ENCODE measurements at regions not wholly inside any gene's neighbourhood (a gene's known extent, or its start where the extent isn't known, plus 50 kb on each side); places are given as distances from the start of the nearest gene placed in this dataset.

- Histone ChIP-seq H3K27ac (no peak overlapping the region), H3K4me1 (no peaks in the 10 kb centered on the region), H3K27me3 (peaks cover 0 to 5% (median 0%) of the 10 kb centered on the region in 3 donors), H3K9me3 (no peaks in the 10 kb centered on the region), H3K4me3 (no peak overlapping the region), H3K36me3 (no peaks in the 10 kb centered on the region)
- DNase-seq = no peak
- TF ChIP-seq POLR2AphosphoS5 (IDR thresholded peaks at IDR 0.05) = no peak
- TF ChIP-seq CTCF (IDR thresholded peaks at IDR 0.05) = no peak
- no peak for TF ChIP-seq POLR2A (IDR thresholded peaks at IDR 0.05)
- TF ChIP-seq EP300 (IDR thresholded peaks at IDR 0.05) = no peak
- intact Hi-C loops (cut with DNase I; ENCODE audit: low total_unique reads) = no loop called here
- 77 to 88% (median 87%) methylated on average over 19 of the region's 19 CpGs for WGBS, 5 donors
Measured at GRCh38 chr20:51331481-51331880, 211.0 kb downstream of the NFATC2 start.

GRCh38 chr20:51329845-51330244, 212.7 kb downstream of the NFATC2 start:
- H3K36me3 ChIP-seq = no peaks in the 10 kb centered on the region
- intact Hi-C loops (cut with DNase I; ENCODE audit: low total_unique reads) = no loop called here
- no peak for TF ChIP-seq POLR2AphosphoS5 (IDR thresholded peaks at IDR 0.05)
- no peak for TF ChIP-seq EP300 (IDR thresholded peaks at IDR 0.05)
- TF ChIP-seq POLR2A (IDR thresholded peaks at IDR 0.05) = no peak
- TF ChIP-seq CTCF (IDR thresholded peaks at IDR 0.05) = no peak
- no peaks in the 10 kb centered on the region for H3K4me1 ChIP-seq
- no peak overlapping the region for H3K4me3 ChIP-seq
- peaks cover 0 to 6% (median 5%) of the 10 kb centered on the region in 4 donors for H3K9me3 ChIP-seq
- no peak for DNase-seq
- peaks cover 0 to 5% (median 0%) of the 10 kb centered on the region in 3 donors for H3K27me3 ChIP-seq
- 79 to 95% (median 91%) methylated on average over 1 of the region's 1 CpG for WGBS, 5 donors
- no peak overlapping the region for H3K27ac ChIP-seq

DNA sequence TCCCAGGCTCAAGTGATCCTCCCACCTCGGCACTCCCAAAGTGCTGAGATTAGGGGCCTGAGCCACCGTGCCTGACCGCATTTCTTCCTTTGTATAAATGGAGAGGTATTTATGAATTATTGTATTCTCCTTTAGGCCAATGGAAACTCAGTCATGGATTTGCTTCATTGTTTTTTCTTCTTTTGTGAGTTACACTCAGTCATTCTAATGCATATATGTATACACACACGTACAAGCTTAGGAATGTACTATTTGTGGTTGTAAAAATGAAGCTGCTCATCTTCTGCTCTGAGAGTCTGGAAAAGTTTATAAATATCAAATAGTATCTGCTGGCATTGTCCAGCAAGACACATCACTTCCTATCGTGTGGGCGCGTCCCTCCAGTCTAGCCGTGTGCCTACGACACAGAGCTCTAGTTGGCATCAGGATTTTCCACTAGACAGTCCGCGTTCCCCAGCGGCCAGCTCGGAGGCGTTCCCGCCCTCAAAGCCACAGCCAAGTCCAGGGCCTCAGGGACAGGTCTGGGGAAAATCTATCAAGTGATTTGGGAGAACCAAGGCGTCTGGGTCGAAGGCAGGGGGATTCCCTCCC, 215.2 kb downstream of the NFATC2 start:
- H3K9me3 ChIP-seq = peaks cover 0 to 6% (median 5%) of the 10 kb centered on the region in 4 donors
- no peak for DNase-seq
- no peaks in the 10 kb centered on the region for H3K36me3 ChIP-seq
- intact Hi-C loops (cut with DNase I; ENCODE audit: low total_unique reads) = no loop called here
- H3K27me3 ChIP-seq = peaks cover 0 to 9% (median 0%) of the 10 kb centered on the region in 3 donors
- 71 to 77% (median 73%) methylated on average over 17 of the region's 17 CpGs for WGBS, 5 donors
- H3K4me1 ChIP-seq = no peaks in the 10 kb centered on the region
- no peak overlapping the region for H3K4me3 ChIP-seq
- TF ChIP-seq POLR2A (IDR thresholded peaks at IDR 0.05) = no peak
- no peak for TF ChIP-seq POLR2AphosphoS5 (IDR thresholded peaks at IDR 0.05)
- TF ChIP-seq CTCF (IDR thresholded peaks at IDR 0.05) = no peak
- TF ChIP-seq EP300 (IDR thresholded peaks at IDR 0.05) = no peak
- H3K27ac ChIP-seq = no peak overlapping the region

DNA sequence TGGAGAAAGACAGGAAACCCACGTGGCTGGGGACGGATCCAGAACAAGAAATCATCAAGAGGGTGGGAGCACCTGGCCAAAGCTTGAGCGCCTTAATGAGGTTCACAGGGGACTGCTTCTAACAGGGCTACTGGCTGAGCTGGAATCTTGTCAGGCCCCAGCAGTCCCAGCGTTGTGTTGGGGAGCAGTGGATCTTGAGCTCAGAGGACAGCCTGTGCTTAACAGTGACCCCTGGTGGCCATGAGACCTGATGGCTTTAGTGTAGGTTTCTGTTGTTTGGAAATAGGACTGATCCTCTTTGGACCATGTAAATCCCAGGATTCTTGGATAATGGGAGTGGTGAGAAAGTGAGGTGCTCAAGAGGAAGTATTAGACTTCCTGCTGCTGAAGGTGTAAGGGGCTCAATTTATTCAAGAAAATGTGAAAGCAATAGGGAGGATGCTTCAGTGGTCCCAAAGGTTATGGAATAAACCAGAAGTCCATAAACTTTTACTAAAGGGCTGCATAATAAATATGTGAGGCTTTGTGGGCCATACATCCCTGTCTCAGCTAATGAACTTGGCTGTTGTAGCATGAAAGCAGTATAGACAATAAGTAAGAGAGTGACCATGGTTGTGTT, 216.2 kb downstream of the NFATC2 start:
- WGBS, 5 donors = 55 to 68% (median 58%) methylated on average over 4 of the region's 4 CpGs
- Histone ChIP-seq H3K27ac (no peak overlapping the region), H3K27me3 (peaks cover 0 to 9% (median 0%) of the 10 kb centered on the region in 3 donors), H3K4me3 (no peak overlapping the region), H3K36me3 (no peaks in the 10 kb centered on the region), H3K4me1 (no peaks in the 10 kb centered on the region), H3K9me3 (peaks cover 0 to 6% (median 5%) of the 10 kb centered on the region in 4 donors)
- intact Hi-C loops (cut with DNase I; ENCODE audit: low total_unique reads) = no loop called here
- DNase-seq = peak; percentile 48 to 63
- peak in 5 of 7 experiments; percentile 9 to 54 (median 44) for TF ChIP-seq CTCF (IDR thresholded peaks at IDR 0.05)
- TF ChIP-seq POLR2AphosphoS5 (IDR thresholded peaks at IDR 0.05) = no peak

Data from stomach (tissue), 8 donors.